ENCODE measurements at regions not wholly inside any gene's neighbourhood (a gene's known extent, or its start where the extent isn't known, plus 50 kb on each side); places are given as distances from the start of the nearest gene placed in this dataset.
A peak's percentile ranks its signal among the peaks of the same experiment; 100 is the strongest.

GRCh38 chr12:74728006-74728405 lies 190.4 kb downstream of the ATXN7L3B start:
- no peak for DNase-seq (ENCODE audit: low read depth)
- no peak overlapping the region for H3K4me3 ChIP-seq (ENCODE audit: low read depth, low read length)
- no peak for TF ChIP-seq MAX (IDR thresholded peaks at IDR 0.05; ENCODE audit: low read depth, low read length)
- TF ChIP-seq CTCF (IDR thresholded peaks at IDR 0.05; ENCODE audit: low read depth, low read length): no peak

- H3K4me3 ChIP-seq (ENCODE audit: low read depth, low read length): no peak overlapping the region
- no peak for DNase-seq (ENCODE audit: low read depth)
- no peak for TF ChIP-seq CTCF (IDR thresholded peaks at IDR 0.05; ENCODE audit: low read depth, low read length)
- TF ChIP-seq MYC (IDR thresholded peaks at IDR 0.05; ENCODE audit: low read depth, low read length): no peak
- no peak for TF ChIP-seq POLR2A (IDR thresholded peaks at IDR 0.05; ENCODE audit: extremely low read depth, insufficient read length)
- no peak for TF ChIP-seq MAX (IDR thresholded peaks at IDR 0.05; ENCODE audit: low read depth, low read length)
These were observed 194.6 kb downstream of the ATXN7L3B start for GRCh38 chr12:74732164-74732784.

GRCh38 chr12:74732826-74733225 lies 195.2 kb downstream of the ATXN7L3B start:
- no peak overlapping the region for H3K4me3 ChIP-seq (ENCODE audit: low read depth, low read length)
- DNase-seq (ENCODE audit: low read depth): no peak
- TF ChIP-seq MYC (IDR thresholded peaks at IDR 0.05; ENCODE audit: low read depth, low read length) (no peak), CTCF (IDR thresholded peaks at IDR 0.05; ENCODE audit: low read depth, low read length) (no peak)

GRCh38 chr12:74741112-74741511 lies 203.5 kb downstream of the ATXN7L3B start:
- no peak for DNase-seq (ENCODE audit: low read depth)
- TF ChIP-seq MYC (IDR thresholded peaks at IDR 0.05; ENCODE audit: low read depth, low read length) (no peak), MAX (IDR thresholded peaks at IDR 0.05; ENCODE audit: low read depth, low read length) (no peak), CTCF (IDR thresholded peaks at IDR 0.05; ENCODE audit: low read depth, low read length) (no peak), POLR2A (IDR thresholded peaks at IDR 0.05; ENCODE audit: extremely low read depth, insufficient read length) (no peak)
- no peak overlapping the region for H3K4me3 ChIP-seq (ENCODE audit: low read depth, low read length)

GRCh38 chr12:74747305-74747704 lies 209.7 kb downstream of the ATXN7L3B start:
- no peak overlapping the region for H3K4me3 ChIP-seq (ENCODE audit: low read depth, low read length)
- DNase-seq (ENCODE audit: low read depth): peak; percentile 12
- TF ChIP-seq CTCF (IDR thresholded peaks at IDR 0.05; ENCODE audit: low read depth, low read length) (no peak), MAX (IDR thresholded peaks at IDR 0.05; ENCODE audit: low read depth, low read length) (no peak), MYC (IDR thresholded peaks at IDR 0.05; ENCODE audit: low read depth, low read length) (no peak), POLR2A (IDR thresholded peaks at IDR 0.05; ENCODE audit: extremely low read depth, insufficient read length) (no peak)

GRCh38 chr12:74751441-74751840 lies 213.8 kb downstream of the ATXN7L3B start:
- TF ChIP-seq MAX (IDR thresholded peaks at IDR 0.05; ENCODE audit: low read depth, low read length) (no peak), MYC (IDR thresholded peaks at IDR 0.05; ENCODE audit: low read depth, low read length) (no peak), POLR2A (IDR thresholded peaks at IDR 0.05; ENCODE audit: extremely low read depth, insufficient read length) (no peak), CTCF (IDR thresholded peaks at IDR 0.05; ENCODE audit: low read depth, low read length) (no peak)
- no peak for DNase-seq (ENCODE audit: low read depth)
- no peak overlapping the region for H3K4me3 ChIP-seq (ENCODE audit: low read depth, low read length)

Data from NB4 (cell line).